NCI-H345 treated with DMSO at 0.1 percent for 48 hours (cell line): ENCODE measurements at regions not wholly inside any gene's neighbourhood (a gene's known extent, or its start where the extent isn't known, plus 50 kb on each side); places are given as distances from the start of the nearest gene placed in this dataset.

Experiments used
- DNase-seq: peaks from one replicate; lab custom pipeline; 2025; ENCODE audit not compliant: unreplicated experiment; lab: John Stamatoyannopoulos, UW

DNA sequence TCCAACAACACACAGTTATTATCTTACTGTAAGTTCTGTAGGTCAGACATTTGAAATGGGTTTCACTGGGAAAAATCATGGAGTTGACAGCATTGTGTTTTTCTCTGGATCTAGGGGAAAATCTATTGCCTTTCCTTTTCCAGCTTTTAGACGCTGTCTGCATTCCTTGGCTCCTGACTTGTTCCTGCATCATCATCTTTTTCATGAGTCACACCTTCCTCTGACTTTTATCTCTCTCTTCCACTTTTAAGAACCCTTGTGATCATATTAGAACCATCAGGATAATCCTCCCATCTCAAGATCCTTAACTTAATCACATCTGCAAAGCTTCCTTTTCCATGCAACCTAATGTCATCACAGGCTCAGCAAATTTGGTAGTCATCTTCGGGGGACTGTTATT, 1454.8 kb downstream of the RPA4 start:
- no peak for DNase-seq

DNA sequence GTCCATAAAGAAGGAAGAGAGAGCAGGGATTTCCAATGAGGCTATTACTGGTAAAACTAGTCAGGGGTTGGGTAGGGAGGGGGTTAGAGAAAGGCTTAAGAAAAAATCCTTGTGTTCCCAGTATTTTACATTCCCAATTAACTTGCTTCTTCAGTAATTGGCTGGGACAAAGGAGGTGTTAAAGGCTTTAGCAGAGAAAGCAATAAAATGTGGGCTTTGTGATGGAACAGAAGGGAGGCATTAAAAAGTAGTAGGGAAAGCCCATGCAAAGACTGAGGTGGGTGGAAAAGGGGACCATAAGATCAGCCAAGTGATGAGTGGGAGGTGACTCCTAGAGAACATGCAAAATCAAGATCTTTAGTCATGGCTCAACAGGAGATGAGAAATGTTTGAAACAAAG, 1467.2 kb downstream of the RPA4 start:
- no peak for DNase-seq

DNA sequence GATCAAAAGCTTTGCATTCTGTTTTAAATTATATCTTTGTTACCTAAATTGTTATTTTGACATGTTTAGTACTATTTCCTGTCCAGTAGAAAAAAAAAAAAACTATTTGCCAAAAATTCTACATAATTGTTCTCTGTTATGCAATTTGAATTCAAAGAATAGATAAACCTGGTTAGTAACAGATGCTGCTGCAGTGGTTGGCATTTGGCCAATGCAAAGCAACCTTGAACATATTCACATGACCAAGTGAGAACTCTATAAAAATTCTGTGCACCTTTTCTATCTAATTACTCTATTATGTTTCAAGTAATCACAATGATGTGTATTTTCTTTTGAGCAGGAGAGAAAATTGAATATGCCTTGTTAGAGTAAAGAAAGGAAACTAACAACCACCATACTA, 1473.4 kb downstream of the RPA4 start:
- no peak for DNase-seq

DNA sequence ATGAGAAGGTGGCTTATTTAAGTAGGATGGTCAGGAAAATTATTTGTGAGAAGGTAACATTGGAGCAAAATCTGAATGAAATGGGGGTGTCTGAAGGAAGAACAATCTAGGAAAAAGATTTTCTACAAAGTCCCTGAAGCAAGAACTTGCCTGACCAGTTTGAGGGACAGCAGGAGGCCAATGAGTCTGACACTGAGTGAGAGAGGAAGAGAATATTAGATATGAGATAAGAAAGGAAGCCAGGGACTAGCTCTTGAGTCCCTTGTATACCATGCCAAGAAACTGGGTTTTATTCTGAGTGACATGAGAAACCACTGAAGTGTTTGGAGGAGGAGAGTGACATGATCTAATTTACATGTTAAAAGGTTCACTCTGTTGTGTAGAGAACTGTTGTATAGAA, 1478.9 kb downstream of the RPA4 start:
- no peak for DNase-seq

DNA sequence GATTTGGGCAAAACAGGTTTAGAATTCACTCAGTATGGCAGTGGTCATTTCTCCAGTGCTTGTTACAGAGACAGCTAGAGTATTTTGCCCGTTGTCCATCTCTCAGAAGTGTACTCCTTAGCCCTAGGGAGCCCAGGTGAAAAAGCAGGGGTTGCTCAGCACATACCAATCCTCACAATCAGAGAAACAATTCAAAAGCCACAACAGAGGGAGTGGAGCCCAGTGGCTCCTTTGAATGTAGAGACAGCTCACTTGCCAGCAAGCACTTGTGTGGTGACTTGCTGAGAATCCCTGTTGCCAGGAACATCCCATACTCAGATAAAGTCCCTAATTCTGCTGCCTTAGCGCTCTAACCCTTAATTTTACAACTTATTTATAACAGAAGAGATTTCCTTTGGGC, 1488.3 kb downstream of the RPA4 start:
- DNase-seq, result no peak

DNA sequence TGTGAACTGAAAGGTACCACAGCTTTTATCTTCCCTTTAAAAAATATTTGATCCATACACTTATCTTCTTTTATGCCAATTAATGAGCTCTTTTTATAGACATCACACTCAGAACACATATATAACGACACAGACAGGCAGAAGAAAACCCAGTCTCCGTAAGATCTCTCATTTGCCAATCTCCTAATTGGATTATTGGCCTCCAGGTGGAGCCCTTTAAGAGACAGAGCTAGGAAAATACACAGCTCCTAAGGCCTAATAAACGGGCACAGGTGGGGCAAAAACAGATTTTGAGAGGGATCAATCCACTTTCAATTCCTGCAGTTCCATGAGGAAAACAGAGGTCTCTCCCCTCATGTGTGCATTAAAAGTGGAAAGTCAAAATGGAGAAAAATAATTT, 1495.4 kb downstream of the RPA4 start:
- DNase-seq, result no peak

DNA sequence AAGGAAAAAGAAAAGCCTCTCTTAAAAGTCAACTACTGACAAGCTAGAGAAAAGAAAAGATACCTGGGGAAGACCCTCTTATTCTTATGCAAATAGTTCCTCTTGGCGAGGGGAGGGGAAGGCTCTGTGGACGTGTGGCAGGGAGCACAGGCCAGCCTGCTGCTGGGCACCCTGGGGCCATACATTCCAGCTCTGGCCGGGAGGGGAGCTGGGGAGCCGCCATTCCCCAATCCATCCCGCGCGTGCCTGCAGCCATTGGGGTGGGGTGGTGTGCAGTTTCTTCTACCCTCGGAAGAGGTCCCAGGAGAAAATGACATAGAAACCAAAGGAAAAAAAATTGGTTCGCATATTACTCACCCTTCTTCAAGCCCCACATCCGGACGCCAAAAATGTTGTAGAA, 1496.4 kb downstream of the RPA4 start:
- DNase-seq, result no peak

DNA sequence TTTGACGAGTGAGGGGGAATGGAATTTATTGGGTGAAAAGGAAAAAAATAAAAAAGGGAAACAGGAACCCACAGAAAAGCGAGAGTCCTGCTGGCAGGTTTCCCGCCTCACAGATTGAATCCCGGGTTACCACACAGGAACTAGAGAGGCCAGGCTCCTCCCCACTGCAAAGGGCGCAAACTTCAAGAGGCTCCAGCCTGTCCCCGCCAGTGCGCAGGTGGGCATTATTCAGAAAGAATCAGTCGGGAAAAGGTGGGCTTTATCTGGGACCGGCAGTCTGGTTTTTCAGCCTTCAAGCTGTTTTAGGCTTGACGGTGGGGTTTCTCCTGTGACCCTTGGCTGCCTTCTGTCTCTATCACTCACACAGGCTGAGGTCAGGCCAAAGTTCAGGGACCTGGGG, 1496.8 kb downstream of the RPA4 start:
- DNase-seq, result no peak

DNA sequence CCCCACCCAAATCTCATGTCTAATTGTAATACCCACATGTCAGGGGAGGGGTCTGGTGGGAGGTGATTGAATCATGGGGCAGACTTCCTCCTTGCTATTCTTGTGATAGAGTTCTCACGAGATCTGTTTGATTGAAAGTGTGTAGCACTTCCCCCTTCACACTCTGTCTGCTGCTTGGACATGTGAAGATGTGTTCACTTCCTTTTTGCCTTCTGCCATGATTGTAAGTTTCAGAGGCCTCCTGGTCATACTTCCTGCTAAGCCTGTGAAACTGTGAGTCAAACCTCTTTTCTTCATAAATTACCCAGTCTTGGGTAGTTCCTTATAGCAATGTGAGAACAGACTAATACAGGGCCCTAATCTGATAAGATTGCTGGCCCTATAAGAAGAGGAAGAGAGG, 1514.8 kb downstream of the RPA4 start:
- no peak for DNase-seq

DNA sequence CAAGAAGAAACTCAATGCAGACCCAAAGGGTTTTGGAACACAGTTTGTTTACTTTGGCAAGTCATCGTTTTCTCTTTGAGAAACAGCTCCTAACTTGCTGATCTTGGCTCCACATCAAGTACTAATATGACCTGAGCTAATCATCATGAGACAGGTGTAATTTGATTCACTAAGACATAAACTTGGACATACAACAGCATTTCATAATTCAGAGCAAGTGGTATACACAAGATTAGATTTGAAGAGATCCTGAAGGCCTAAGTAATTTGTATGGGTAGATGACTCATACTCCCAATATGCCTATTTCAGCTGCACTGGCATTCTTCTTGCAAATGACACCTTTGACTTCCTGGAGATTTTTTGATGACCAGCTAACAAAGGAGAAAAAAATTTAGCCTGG, 1521.7 kb downstream of the RPA4 start:
- no peak for DNase-seq

DNA sequence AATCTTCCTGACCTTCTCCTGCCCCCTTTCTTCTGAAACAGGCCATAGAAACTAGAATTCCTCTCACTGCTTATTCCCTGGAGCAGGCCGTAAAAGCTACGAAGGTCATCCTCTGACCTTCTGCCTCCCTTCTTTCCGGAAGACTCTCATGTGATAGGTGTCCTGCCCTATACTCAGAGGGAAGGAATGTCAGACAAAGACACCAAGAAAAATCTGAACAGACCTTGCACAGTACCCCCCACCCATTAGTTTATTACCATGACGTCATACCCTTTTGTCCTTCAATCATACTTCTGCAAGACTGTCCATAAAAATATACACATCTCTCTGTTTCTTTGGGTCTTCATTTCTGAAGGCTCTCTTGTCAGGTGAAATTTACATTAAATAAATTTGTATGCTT, 1523.9 kb downstream of the RPA4 start:
- DNase-seq, result no peak

DNA sequence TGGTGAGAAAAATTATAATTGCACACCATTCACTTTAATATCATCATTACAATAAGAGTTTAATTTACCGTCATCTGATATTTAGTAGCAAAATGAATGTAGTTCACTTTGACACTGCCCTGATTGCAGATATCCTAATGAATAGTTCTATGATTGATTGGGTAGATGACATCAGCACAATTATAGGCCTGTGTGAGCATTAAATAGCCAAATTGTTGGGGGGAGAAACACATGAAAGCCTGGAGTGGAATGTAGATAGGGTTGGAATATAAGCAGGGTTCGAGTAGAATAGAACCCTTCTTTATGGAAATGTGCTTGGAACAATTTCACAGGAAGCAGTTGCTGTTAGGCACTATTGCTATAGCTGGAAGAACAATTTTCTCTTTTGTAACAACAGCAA, 1526.2 kb downstream of the RPA4 start:
- no peak for DNase-seq

DNA sequence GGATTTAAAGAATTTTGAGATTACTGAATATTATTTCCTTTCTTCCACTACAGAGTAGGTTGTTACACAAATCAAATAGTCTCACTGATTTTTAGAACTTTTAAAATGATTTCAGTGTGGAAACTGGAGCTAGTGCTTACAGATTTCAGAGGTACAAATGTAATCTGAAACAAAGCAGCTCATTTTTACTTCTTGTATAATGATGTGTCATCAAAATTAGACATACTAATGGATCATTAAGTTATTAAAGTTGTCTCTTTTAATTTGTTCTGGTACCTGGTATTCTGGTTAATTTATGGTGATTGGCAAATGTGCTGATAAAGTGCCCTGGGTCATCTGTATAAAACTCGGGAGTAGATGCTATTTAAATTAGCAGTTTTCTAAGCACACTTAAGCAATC, 1528.3 kb downstream of the RPA4 start:
- no peak for DNase-seq

DNA sequence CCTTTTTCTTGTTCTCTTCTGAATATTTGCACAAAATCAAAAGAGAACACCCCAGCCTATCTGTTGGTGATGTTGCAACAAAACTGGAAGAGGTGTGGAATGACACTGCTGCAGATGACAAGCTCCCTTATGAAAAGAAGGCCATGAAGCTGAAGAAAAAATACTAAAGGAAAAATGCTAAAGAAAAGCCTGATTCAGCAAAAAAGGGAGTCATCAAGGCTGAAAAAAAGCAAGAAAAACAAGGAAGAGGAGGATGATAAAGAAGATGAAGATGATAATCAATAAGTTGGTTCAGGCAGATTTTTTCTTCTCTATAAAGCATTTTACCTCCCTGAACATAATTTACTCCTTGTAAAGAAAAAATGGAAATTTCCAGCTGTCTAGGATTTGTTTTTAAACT, 1538.8 kb downstream of the RPA4 start:
- DNase-seq, result no peak

DNA sequence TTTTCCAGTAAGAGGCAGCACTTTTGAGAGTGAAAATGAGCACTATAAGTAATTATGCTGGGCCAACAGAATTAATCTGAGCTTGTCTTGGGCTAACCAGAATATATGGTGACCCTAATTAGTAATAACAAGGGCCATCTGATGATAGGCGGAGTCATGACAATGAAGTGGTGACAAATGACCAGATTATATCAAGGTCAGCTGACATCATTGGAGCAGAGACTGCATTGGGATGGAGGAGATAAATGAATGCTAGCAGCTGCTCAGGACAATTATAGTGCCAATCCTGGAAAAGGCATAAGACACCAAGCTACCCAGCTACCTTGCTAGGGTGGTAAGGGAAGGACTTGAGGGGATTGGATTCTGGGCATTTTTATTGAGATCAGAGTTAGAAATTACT, 1548.7 kb downstream of the RPA4 start:
- no peak for DNase-seq

DNA sequence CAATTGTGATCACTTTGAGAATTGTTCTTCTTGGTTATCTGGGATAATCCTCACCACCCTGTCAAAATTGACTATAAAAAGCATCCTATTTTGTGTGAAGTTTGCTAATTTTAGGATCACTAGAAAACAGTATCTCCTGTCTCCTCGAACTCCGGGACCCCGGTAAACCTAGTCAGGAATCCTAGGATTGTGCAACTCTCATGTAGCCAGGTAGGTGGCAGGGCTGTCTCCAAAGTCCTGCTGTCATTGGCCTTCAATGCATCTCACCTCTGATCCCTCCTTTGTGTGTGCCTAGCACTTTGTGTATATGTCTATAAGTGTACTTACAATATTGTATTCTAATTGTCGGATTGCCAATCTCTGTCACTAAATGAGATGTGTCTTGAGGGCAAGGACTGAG, 1564.8 kb downstream of the RPA4 start:
- no peak for DNase-seq

DNA sequence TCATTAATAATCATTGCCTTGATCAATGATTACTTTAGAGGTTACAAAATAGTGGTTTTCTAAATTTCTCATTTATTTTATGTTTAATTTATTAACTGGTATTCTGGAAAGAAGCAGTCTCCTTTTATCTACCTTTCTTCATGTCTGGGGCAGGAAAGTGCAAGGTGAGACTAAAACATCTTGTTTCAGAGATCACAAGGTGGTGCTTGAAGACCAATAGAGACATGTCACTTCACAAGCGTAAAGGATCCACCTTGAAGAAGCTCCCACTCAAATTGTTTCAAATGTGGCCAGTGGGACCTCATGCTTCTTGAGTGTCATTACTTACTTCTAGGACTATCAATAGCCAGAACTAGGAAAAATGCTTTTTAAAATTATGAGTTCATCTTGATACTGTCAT, 1568.7 kb downstream of the RPA4 start:
- no peak for DNase-seq

DNA sequence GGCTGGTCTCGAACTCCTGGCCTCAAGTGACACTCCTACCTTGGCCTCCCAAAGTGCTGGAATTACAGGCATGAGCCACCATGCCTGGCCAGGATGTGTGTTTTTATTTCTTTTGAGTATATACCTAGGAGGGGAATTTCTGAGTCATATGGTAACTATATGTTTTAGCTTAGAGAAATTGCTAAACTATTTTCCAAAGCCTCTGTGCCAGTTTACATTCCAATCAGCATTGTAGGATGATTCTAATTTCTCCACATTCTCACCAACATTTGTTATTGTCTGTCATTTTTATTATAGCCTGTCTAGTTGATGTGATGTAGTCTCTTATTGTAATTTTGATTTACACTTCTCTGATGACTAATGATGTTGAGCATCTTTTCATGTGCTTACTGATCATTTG, 1576.0 kb downstream of the RPA4 start:
- DNase-seq, result no peak

DNA sequence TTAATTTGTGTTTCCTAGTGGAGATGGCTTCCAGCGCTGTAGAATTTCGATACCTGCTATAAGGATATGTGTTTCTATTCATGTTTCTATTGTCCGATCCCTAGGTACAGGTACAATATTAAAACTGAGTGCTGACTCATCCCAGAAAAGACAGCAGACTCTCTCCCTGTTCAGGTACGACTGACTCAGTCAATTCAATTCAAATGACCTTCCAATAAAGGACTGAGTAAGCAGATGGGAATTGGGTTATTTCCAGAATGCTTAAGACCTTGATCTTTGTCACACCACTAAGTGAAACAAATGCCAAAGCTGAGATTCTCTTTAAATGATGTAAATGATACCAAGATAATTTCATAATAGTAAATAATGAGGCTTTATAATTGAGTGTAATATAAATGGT, 1596.9 kb downstream of the RPA4 start:
- DNase-seq, result no peak

DNA sequence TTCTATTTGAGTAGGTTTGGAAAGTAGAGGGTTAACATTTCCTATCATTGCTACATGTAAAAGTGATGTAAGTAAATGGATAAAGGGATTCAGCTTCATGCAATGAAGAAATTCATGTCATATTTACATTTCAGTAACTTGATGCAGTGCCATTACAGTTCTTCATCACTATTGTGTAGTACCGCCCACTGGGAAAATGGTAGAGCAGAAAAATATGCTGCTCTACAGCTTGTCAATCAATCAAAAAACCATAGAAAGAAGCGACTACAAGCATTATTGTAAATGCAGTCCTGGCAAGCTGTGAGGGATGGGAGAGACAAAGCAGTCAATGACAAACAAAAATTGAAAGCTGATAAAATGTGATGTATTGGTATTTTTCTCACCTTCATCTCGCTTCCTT, 1597.9 kb downstream of the RPA4 start:
- no peak for DNase-seq

DNA sequence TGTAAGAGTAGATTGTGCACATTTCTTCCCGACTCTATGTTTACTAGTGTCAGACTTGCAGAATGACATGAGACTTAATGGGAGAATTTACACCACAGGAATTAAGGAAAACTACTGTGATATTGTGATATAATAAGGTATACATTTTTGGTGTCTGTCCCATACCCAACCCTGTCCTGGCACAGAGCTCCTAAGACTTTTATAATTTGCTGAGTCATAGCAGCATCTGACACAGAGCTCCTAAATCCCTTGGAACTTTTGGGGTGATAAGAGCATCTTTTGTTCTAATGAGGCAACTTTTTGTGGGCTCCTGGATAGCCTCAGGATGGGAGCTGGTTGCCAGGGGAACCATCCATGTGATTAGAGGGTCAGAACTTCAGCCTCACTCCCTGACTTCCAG, 1607.0 kb downstream of the RPA4 start:
- DNase-seq, result no peak

DNA sequence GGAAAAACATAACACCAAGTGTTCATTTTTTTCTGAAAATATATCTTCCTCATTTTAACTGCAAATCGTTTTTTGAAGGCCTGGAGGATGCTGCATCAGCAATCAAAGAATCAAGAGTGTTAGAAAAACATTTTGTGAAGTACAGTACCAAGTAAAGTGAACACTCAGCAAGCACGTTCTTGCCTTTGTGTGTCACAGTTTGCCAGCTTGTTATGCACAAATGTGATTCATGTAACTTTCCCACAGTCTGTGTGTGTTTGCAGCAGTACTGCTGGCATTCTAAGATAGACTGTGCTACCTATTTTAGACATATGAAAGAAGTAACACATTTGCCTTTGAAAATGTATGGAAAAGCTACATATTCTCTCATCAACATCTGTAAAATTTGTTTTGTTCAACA, 1617.7 kb downstream of the RPA4 start:
- DNase-seq, result no peak

DNA sequence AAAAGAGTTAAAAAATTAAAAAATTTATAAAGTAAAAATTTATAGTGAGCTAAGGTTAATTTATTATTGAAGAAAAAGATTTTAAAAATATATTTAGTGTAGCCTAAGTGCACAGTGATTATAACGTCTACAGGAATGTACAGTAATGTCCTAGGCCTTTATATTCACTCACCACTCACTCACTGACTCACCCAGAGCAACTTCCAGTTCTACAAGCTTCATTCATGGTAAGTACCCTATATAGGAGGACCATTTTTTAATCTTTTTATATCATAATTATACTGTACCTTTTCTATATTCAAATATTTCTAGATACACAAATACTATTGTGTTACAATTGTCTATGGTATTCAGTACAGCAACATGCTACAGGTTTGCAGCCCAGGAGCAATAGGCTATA, 1623.2 kb downstream of the RPA4 start:
- DNase-seq, result no peak

DNA sequence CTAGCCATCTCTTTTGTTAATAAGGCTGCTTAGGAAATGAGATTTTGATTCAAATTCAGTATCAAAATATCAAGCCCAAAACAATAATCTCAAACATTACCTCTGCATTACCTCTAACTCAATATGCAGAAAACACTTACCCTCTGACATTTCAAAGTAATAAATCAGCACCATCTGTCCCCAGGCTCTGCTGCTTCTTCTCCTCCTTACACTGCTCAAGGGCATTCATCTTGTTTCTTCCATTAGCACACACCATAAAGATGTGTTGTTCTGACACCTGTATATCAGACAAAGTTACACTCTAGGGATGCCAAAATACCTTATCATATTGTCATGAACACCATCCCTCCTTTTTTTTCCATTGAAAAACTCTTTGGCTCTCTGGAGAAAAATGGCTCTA, 1630.3 kb downstream of the RPA4 start:
- DNase-seq, result no peak
